Liver (tissue), 8 donors: ENCODE measurements at regions not wholly inside any gene's neighbourhood (a gene's known extent, or its start where the extent isn't known, plus 50 kb on each side); places are given as distances from the start of the nearest gene placed in this dataset.

Experiments used
- DNase-seq: peaks from one replicate; pipeline ENCODE4 v3.0.0-alpha.2; 2017; ENCODE audit warnings: low spot score
- H3K27ac ChIP-seq, 2 donors: one replicate each; pipeline ENCODE4 v1.7.0; 2013; ENCODE audit warnings: inconsistent platforms in 2 of 2, low read length in 2 of 2, control low read depth in 1 of 2, low read depth in 1 of 2, mild to moderate bottlenecking in 1 of 2
- H3K27me3 ChIP-seq, 4 donors: one replicate each; pipeline versions ENCODE4 v1.6.1 to v1.7.0; 2013; ENCODE audit warnings: low read length in 3 of 4, inconsistent platforms in 1 of 4, mild to moderate bottlenecking in 1 of 4, moderate library complexity in 1 of 4; ENCODE audit not compliant: control insufficient read depth in 4 of 4, insufficient read depth in 4 of 4
- H3K36me3 ChIP-seq, 4 donors: one replicate each; pipeline versions ENCODE4 v1.6.1 to v1.7.0; 2013; ENCODE audit warnings: low read length in 3 of 4, mild to moderate bottlenecking in 3 of 4, low read depth in 1 of 4, moderate library complexity in 1 of 4; ENCODE audit not compliant: control insufficient read depth in 4 of 4, insufficient read depth in 3 of 4
- H3K4me1 ChIP-seq, 4 donors: one replicate each; pipeline versions ENCODE4 v1.6.1 to v1.7.0; 2013; ENCODE audit warnings: low read length in 3 of 4, mild to moderate bottlenecking in 3 of 4, moderate library complexity in 1 of 4; ENCODE audit not compliant: control insufficient read depth in 4 of 4, insufficient read depth in 4 of 4
- H3K4me3 ChIP-seq, 3 donors: one replicate each; pipeline versions ENCODE4 v1.6.1 to v1.7.0; 2013; ENCODE audit warnings: low read length in 3 of 3, control low read depth in 1 of 3, low read depth in 1 of 3, mild to moderate bottlenecking in 1 of 3
- H3K9ac ChIP-seq, 2 donors: one replicate each; pipeline ENCODE4 v1.7.0; 2013; ENCODE audit warnings: low read length in 2 of 2, mild to moderate bottlenecking in 2 of 2, moderate library complexity in 2 of 2, control low read depth in 1 of 2, low read depth in 1 of 2
- H3K9me3 ChIP-seq, 4 donors: one replicate each; pipeline versions ENCODE4 v1.6.1 to v1.7.0; 2013; ENCODE audit warnings: low read length in 3 of 4; ENCODE audit not compliant: control insufficient read depth in 4 of 4
- ATF3 ChIP-seq: IDR thresholded peaks from 2 replicates; pipeline ENCODE4 v1.6.1; 2016; ENCODE audit warnings: antibody characterized with exemption
- CTCF ChIP-seq: fragments of 150-350 bp; IDR thresholded peaks from 2 replicates; pipeline ENCODE4 v1.5.1; 2017; ENCODE audit warnings: improper control_type of control experiment, low read depth, low read length; ENCODE audit not compliant: missing input control
- EGR1 ChIP-seq, 2 donors: IDR thresholded peaks; 2 replicates each; pipeline ENCODE4 v1.6.1; 2016 to 2018; ENCODE audit warnings: antibody characterized with exemption in 2 of 2, low read depth in 2 of 2
- FOXA1 ChIP-seq: IDR thresholded peaks from 2 replicates; pipeline ENCODE4 v1.6.1; 2016; ENCODE audit warnings: antibody characterized with exemption
- FOXA2 ChIP-seq: IDR thresholded peaks from 2 replicates; pipeline ENCODE4 v1.6.1; 2016; ENCODE audit warnings: antibody characterized with exemption
- GABPA ChIP-seq, 2 donors: IDR thresholded peaks in 1 of 2; conservative IDR thresholded peaks in 1 of 2; 2 replicates each; pipeline ENCODE4 v1.6.1; 2016; ENCODE audit warnings: antibody characterized with exemption in 2 of 2, mild to moderate bottlenecking in 1 of 2, moderate library complexity in 1 of 2
- HNF4G ChIP-seq: IDR thresholded peaks from 2 replicates; pipeline ENCODE4 v1.6.1; 2016; ENCODE audit warnings: antibody characterized with exemption
- JUND ChIP-seq, 2 donors: IDR thresholded peaks; 2 replicates each; pipeline ENCODE4 v1.6.1; 2016; ENCODE audit warnings: antibody characterized with exemption in 2 of 2
- MAX ChIP-seq: IDR thresholded peaks from 2 replicates; pipeline ENCODE4 v1.6.1; 2016; ENCODE audit warnings: antibody characterized with exemption
- NR2F2 ChIP-seq: IDR thresholded peaks from 2 replicates; pipeline ENCODE4 v1.6.1; 2016; ENCODE audit warnings: antibody characterized with exemption
- RAD21 ChIP-seq, 2 donors: IDR thresholded peaks; 2 replicates each; pipeline ENCODE4 v1.6.1; 2016; ENCODE audit warnings: antibody characterized with exemption in 2 of 2, mild to moderate bottlenecking in 2 of 2
- REST ChIP-seq: IDR thresholded peaks from 2 replicates; pipeline ENCODE4 v1.6.1; 2016; ENCODE audit warnings: antibody characterized with exemption, mild to moderate bottlenecking
- RXRA ChIP-seq, 2 donors: IDR thresholded peaks; 2 replicates each; pipeline ENCODE4 v1.6.1; 2017 to 2018; ENCODE audit warnings: antibody characterized with exemption in 2 of 2, mild to moderate bottlenecking in 1 of 2
- SP1 ChIP-seq: IDR thresholded peaks from 2 replicates; pipeline ENCODE4 v1.6.1; 2018; ENCODE audit warnings: antibody characterized with exemption, mild to moderate bottlenecking
- YY1 ChIP-seq: IDR thresholded peaks from 2 replicates; pipeline ENCODE4 v1.6.1; 2016; ENCODE audit warnings: antibody characterized with exemption, mild to moderate bottlenecking
- ZBTB33 ChIP-seq: IDR thresholded peaks from 2 replicates; pipeline ENCODE4 v1.6.1; 2016; ENCODE audit warnings: antibody characterized with exemption
- WGBS: extraction: QIAGEN DNeasy Blood & Tissue Kit; methylation state at CpG from one replicate; pipeline ENCODE4 v1.1.7; 2013; 5-methylcytosine and 5-hydroxymethylcytosine counted together
- donor health status: healthy.
- donor health status: healthy.
- donor health status: healthy.
- donor health status: healthy.
- donor health status: healthy.

- DNase-seq: no peak
- 91% methylated on average over 2 of the region's 2 CpGs for WGBS
Measured at GRCh38 chrX:30156009-30156408, 59.4 kb upstream of the MAGEB2 start.

More at GRCh38 chrX:30156009-30156408, 59.4 kb upstream of the MAGEB2 start:
- Histone ChIP-seq H3K4me3 (no peak overlapping the region), H3K9ac (no peak overlapping the region), H3K27ac (no peak overlapping the region), H3K27me3 (no peaks in the 10 kb centered on the region), H3K36me3 (no peaks in the 10 kb centered on the region), H3K4me1 (no peaks in the 10 kb centered on the region), H3K9me3 (no peaks in the 10 kb centered on the region)
- TF ChIP-seq NR2F2: no peak
- no peak for TF ChIP-seq REST
- no peak for TF ChIP-seq GABPA (IDR thresholded peaks at IDR 0.05 in 1 of 2, conservative IDR thresholded peaks at IDR 0.05 in 1 of 2)
- TF ChIP-seq JUND (IDR thresholded peaks at IDR 0.05): no peak
- TF ChIP-seq HNF4G: no peak
- TF ChIP-seq SP1: no peak
- no peak for TF ChIP-seq FOXA1
- no peak for TF ChIP-seq RAD21 (IDR thresholded peaks at IDR 0.05)
- TF ChIP-seq MAX: no peak
- no peak for TF ChIP-seq FOXA2
- no peak for TF ChIP-seq ATF3
- no peak for TF ChIP-seq ZBTB33
- TF ChIP-seq RXRA (IDR thresholded peaks at IDR 0.05): no peak
- no peak for TF ChIP-seq CTCF
- no peak for TF ChIP-seq EGR1 (IDR thresholded peaks at IDR 0.05; ENCODE audit: low read depth in 2 of 2)
- no peak for TF ChIP-seq YY1
